Thyroid gland (tissue), 4 donors: ENCODE measurements at regions not wholly inside any gene's neighbourhood (a gene's known extent, or its start where the extent isn't known, plus 50 kb on each side); places are given as distances from the start of the nearest gene placed in this dataset.

Experiments
- DNase-seq, 2 donors: peaks; one replicate each; pipeline ENCODE4 v3.0.0-alpha.2; 2019
- H3K27ac ChIP-seq, 3 donors: fragments of 200-600 bp; sonication (generic); 1 replicate in 2 of 3; 2 replicates in 1 of 3; pipeline ENCODE4 v1.5.1; 2016 to 2019; ENCODE audit warnings: mild to moderate bottlenecking in 1 of 3, moderate library complexity in 1 of 3
- H3K27me3 ChIP-seq: fragments of 200-600 bp; sonication (generic); one replicate; pipeline ENCODE4 v1.5.1; 2019
- H3K36me3 ChIP-seq, 2 donors: fragments of 200-600 bp; sonication (generic); one replicate each; pipeline ENCODE4 v1.5.1; 2016 to 2019
- H3K4me1 ChIP-seq, 2 donors: fragments of 200-600 bp; sonication (generic); one replicate each; pipeline ENCODE4 v1.5.1; 2017 to 2019
- H3K4me3 ChIP-seq, 3 donors: fragments of 200-600 bp; sonication (generic); replicated peaks in 1 of 3; 1 replicate in 2 of 3; 2 replicates in 1 of 3; pipeline ENCODE4 v1.5.1; 2016; ENCODE audit warnings: mild to moderate bottlenecking in 1 of 3
- H3K9me3 ChIP-seq: fragments of 200-600 bp; sonication (generic); one replicate; pipeline ENCODE4 v1.5.1; 2017
- POLR2A ChIP-seq, 2 donors: fragments of 450-650 bp; IDR thresholded peaks; one replicate each; pipeline ENCODE4 v1.6.1; 2017; ENCODE audit warnings: antibody characterized with exemption in 2 of 2, mild to moderate bottlenecking in 2 of 2, moderate library complexity in 1 of 2
- WGBS, 2 donors: methylation state at CpG; one replicate each; pipeline ENCODE4 v1.1.5; 2017; 5-methylcytosine and 5-hydroxymethylcytosine counted together
- intact Hi-C: fragments of 100-400 bp; cut with DNase I; formaldehyde crosslinking; loops from one replicate; pipeline ENCODE4 v1.15.1; 2023
- TF ChIP-seq, protein P1 (sequence below), 6 experiments: fragments of 200-600 bp in 3 of 6; fragments of 450-650 bp in 3 of 6; sonication (generic) in 3 of 6; IDR thresholded peaks; one replicate each; pipeline ENCODE4 v1.5.1; 2016 to 2019; ENCODE audit warnings: antibody characterized with exemption in 6 of 6, mild to moderate bottlenecking in 2 of 6, inconsistent platforms in 1 of 6, moderate library complexity in 1 of 6

DNA sequence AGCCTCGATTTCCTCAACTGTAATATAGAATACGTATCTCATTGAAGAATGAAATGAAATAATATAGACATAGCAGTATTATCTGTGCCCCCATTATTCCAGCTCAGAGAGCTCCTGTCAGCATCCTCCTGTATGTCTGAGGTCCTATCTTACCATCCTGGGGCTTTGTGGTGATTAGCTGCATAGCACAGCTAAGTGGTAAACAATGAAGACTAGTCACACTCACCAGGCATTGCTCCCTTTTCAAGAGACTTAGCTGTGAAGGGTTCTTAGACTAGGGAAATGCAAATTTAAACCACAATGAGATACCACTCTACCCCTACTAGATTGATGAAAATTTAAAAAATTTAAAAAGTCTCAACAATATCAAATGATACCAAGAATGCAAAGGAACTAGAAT, 172.9 kb downstream of the SLC39A8 start:
- Histone ChIP-seq H3K4me3 (no peak overlapping the region), H3K36me3 (no peaks in the 10 kb centered on the region), H3K4me1 (no peaks in the 10 kb centered on the region), H3K9me3 (no peaks in the 10 kb centered on the region), H3K27me3 (no peaks in the 10 kb centered on the region), H3K27ac (no peak overlapping the region)
- intact Hi-C loops, result no loop called here
- WGBS, 2 donors, result 88 to 95% methylated on average over 2 of the region's 2 CpGs
- DNase-seq, result no peak
- TF ChIP-seq, protein P1, sequence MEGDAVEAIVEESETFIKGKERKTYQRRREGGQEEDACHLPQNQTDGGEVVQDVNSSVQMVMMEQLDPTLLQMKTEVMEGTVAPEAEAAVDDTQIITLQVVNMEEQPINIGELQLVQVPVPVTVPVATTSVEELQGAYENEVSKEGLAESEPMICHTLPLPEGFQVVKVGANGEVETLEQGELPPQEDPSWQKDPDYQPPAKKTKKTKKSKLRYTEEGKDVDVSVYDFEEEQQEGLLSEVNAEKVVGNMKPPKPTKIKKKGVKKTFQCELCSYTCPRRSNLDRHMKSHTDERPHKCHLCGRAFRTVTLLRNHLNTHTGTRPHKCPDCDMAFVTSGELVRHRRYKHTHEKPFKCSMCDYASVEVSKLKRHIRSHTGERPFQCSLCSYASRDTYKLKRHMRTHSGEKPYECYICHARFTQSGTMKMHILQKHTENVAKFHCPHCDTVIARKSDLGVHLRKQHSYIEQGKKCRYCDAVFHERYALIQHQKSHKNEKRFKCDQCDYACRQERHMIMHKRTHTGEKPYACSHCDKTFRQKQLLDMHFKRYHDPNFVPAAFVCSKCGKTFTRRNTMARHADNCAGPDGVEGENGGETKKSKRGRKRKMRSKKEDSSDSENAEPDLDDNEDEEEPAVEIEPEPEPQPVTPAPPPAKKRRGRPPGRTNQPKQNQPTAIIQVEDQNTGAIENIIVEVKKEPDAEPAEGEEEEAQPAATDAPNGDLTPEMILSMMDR (IDR thresholded peaks at IDR 0.05), result no peak
- TF ChIP-seq POLR2A (IDR thresholded peaks at IDR 0.05), result no peak

DNA sequence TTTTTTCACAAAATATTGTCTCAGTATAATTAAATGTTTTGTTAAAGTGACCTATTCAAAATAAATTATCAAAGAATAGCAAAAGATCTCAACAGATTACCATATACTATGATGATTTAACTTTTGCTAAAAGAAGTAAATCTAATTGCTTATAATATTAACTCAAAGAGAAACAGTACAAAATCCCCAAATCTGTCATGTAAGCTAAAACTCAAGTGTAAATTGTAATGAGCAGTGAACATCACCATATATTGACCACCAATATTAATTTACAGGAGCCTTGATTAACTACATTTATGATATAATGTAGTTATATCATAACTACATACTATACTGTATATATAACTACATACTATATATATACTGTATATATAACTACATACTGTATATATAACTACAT, 174.4 kb downstream of the SLC39A8 start:
- Histone ChIP-seq H3K4me3 (no peak overlapping the region), H3K27me3 (no peaks in the 10 kb centered on the region), H3K36me3 (no peaks in the 10 kb centered on the region), H3K9me3 (no peaks in the 10 kb centered on the region), H3K27ac (no peak overlapping the region), H3K4me1 (no peaks in the 10 kb centered on the region)
- intact Hi-C loops, result no loop called here
- no peak for DNase-seq
- TF ChIP-seq POLR2A (IDR thresholded peaks at IDR 0.05), result no peak
- TF ChIP-seq, protein P1 (IDR thresholded peaks at IDR 0.05), result no peak

DNA sequence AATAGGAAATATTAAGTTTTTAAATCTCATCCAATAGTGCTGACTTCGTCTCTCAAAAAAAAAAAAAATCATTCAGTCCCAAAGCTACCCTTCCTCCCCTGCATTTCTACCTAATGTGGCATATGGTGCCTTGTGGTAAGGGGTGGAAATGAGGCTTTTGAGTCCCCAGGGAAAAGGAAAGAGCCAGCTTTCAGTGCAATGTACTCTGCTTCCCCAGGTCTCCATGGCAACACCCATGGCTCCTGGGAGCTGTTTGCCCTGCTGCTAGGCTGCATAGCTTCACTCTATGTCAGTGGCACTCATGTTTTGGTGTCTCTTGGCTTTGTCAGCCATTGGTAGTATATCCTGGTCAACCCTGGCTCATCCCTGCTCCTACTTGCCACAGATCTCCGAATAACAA, 175.9 kb downstream of the SLC39A8 start:
- WGBS, 2 donors, result 85 to 91% methylated on average over 1 to 2 of the region's 2 CpGs
- no peak for DNase-seq
- Histone ChIP-seq H3K9me3 (no peaks in the 10 kb centered on the region), H3K4me1 (no peaks in the 10 kb centered on the region), H3K27me3 (no peaks in the 10 kb centered on the region), H3K27ac (no peak overlapping the region), H3K36me3 (no peaks in the 10 kb centered on the region), H3K4me3 (no peak overlapping the region)
- intact Hi-C loops, result no loop called here
- TF ChIP-seq, protein P1 (IDR thresholded peaks at IDR 0.05), result no peak
- TF ChIP-seq POLR2A (IDR thresholded peaks at IDR 0.05), result no peak

DNA sequence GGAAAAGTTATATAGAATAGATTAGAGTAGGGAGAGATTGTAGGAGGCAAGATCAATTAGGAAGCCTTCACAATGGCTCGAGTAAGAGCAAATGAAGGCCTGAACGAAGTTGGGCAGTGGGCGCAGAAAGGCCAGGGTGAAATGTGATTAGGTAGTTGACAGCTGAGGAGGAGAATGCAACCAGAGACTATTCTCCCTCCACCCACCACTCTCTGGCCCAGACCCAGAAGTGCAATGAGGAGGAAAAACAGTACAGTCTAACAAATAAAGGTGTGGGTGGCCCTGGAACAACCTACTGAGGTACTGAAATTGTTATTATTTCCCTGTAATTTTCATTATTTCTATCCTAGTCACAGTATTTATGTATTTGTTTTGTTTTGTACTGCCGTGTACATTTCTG, 176.7 kb downstream of the SLC39A8 start:
- H3K27me3 ChIP-seq, result no peaks in the 10 kb centered on the region
- H3K27ac ChIP-seq, result no peak overlapping the region
- H3K36me3 ChIP-seq, result no peaks in the 10 kb centered on the region
- H3K9me3 ChIP-seq, result no peaks in the 10 kb centered on the region
- no peaks in the 10 kb centered on the region for H3K4me1 ChIP-seq
- intact Hi-C loops, result no loop called here
- TF ChIP-seq, protein P1 (IDR thresholded peaks at IDR 0.05), result no peak
- peak; percentile 9 to 18 for DNase-seq
- 86 to 87% methylated on average over 4 of the region's 4 CpGs for WGBS, 2 donors
- no peak overlapping the region for H3K4me3 ChIP-seq

DNA sequence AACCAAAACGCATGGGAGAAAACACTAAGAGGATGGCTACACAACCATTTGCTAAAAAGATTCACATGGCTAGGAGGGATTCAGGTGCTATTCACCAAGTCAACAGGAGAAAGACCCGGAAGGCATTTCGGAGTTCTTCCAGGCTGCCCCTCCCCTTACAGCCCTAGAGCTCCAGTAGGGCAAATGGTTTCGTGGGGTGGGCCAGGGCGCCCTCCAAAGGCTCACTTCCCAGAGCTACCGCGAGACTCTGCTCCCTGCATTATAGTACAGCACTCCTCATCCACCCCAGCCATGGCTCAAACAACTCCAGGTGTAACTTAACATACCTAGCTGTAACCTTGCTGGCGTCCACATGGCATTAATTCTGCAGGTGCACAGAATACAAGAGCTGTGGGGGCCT, 179.7 kb downstream of the SLC39A8 start:
- 93 to 97% methylated on average over 6 to 7 of the region's 8 CpGs for WGBS, 2 donors

More for the DNA sequence above, 179.7 kb downstream of the SLC39A8 start:
- DNase-seq, result no peak
- Histone ChIP-seq H3K27ac (no peak overlapping the region), H3K9me3 (no peaks in the 10 kb centered on the region), H3K4me1 (no peaks in the 10 kb centered on the region), H3K4me3 (no peak overlapping the region), H3K27me3 (no peaks in the 10 kb centered on the region), H3K36me3 (no peaks in the 10 kb centered on the region)
- TF ChIP-seq POLR2A (IDR thresholded peaks at IDR 0.05), result no peak
- TF ChIP-seq, protein P1 (IDR thresholded peaks at IDR 0.05), result no peak
- intact Hi-C loops, result no loop called here
